ENCODE measurements at regions not wholly inside any gene's neighbourhood (a gene's known extent, or its start where the extent isn't known, plus 50 kb on each side); places are given as distances from the start of the nearest gene placed in this dataset.

DNA sequence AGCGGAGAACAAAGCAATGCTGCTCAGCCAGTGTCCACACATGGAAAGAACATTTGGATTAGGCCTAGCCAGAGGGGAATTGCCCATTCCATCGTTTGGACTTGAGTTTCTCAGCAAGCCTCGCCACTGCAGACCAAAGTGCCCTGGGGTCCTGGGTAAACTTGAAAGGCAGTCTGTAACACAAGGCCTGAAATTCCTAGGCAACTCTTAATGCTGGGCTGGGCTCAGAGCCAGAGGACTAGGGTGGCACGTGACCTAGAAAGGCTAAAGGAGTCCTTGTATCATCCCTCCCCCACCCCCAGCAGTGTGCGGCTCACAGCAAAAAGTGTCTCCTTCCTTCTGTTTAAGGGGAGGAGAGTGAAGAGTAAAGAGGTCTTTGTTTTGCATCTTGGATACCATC, 210.4 kb upstream of the ARX start:
- no peak for DNase-seq (ENCODE audit: extremely low read depth in 1 of 2, low read depth in 1 of 2)

DNA sequence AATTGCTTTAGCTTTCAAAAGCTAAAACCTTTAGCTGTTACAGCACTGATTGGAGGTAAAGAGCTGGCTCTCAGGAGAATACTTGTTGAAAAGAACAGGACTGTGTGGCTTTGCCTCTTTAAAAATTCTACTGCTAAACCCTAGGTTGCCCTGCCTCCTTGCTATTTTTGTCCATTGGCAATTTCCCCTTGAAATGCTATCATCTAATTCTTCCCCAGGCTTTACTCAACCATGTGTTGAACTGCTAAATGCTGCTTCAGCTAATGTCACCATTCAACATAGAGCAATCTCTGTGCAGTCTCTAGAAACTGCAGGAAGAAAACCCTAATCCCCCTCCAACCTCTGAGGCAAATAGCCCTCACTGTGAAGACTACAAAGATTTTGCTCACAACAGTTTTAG, 203.7 kb upstream of the ARX start:
- DNase-seq (ENCODE audit: extremely low read depth in 1 of 2, low read depth in 1 of 2): no peak

DNA sequence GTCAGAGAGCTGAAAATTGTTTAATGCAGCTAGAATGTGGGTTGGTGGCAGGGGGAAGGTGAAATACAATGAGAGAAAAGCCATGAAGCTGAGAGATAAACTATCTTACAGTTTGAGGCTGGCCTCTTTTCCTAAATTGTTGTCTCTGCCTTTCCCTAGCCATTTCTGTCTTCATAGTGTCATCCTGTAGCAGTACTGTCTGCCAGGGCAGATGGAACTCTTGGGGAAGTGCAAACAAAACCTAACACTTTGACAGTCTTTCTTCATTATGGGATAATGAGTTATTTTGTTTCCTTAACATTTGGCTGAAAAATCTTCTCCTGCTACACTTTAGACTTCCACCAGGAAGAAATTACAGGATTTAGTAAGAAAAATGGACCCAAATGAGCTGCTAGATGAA, 197.8 kb upstream of the ARX start:
- DNase-seq (ENCODE audit: extremely low read depth in 1 of 2, low read depth in 1 of 2): no peak

DNA sequence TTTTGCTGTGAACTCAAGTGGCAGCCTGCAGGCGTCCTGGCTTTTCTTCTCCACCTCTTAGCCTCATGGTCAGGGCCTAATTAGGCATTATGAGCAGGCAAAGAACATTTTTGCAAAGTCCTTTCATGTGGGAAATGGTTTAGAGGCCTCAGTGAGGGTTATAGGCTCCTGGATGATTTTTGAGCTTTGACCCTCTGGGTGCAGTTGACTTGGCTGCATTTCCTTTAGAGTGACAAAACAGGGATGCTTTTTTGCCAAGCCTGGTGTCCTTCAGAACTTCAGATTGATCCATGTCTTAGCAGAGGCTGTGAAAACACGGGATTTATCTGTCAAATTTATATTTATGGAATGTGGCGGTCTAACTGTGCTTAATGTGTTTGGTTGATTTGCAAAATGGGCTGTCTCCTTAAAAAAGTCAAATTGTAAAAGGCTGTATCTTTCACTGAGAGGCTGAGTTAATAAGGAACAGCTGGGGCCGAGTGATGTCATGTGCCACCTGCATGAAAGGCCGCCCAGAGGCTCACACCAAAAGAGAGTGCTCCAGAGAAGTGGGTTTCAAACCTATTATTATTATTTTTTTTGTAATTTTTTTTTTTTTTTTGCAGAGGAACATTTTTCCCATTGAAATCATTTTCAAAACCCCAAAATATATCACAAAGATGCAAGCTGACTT, 192.2 kb upstream of the ARX start:
- no peak for DNase-seq (ENCODE audit: extremely low read depth in 1 of 2, low read depth in 1 of 2)

GRCh38 chrX:25206778-25207177, 191.0 kb upstream of the ARX start:
- DNase-seq (ENCODE audit: extremely low read depth in 1 of 2, low read depth in 1 of 2): no peak

- no peak for DNase-seq (ENCODE audit: extremely low read depth in 1 of 2, low read depth in 1 of 2)
These were observed 188.4 kb upstream of the ARX start for GRCh38 chrX:25204182-25204581.

- no peak for DNase-seq (ENCODE audit: extremely low read depth in 1 of 2, low read depth in 1 of 2)
These were observed 187.1 kb upstream of the ARX start for GRCh38 chrX:25202827-25203226.

DNA sequence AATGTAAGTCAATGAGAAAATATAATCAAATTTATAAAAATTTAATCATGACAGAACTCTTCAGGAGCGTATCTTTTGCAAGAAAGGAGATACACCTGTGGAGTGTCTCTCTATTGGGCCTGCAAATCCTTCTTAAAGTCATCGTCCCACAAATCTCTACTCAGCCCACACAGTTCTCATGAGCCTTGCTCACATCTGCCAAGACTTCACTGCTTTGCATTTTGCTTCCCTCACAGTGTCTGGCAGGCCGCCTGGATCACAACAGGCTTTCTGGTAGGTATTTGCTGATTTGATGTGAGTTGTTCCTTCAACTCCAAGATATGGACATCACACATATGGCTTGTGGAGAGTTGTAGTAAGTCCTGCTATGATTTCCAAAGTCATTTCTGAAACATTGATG, 183.1 kb upstream of the ARX start:
- DNase-seq (ENCODE audit: extremely low read depth in 1 of 2, low read depth in 1 of 2): no peak

- DNase-seq (ENCODE audit: extremely low read depth in 1 of 2, low read depth in 1 of 2): no peak
These were observed 182.5 kb upstream of the ARX start for GRCh38 chrX:25198253-25198652.

- no peak for DNase-seq (ENCODE audit: extremely low read depth in 1 of 2, low read depth in 1 of 2)
These were observed 180.5 kb upstream of the ARX start for GRCh38 chrX:25196221-25196620.

DNA sequence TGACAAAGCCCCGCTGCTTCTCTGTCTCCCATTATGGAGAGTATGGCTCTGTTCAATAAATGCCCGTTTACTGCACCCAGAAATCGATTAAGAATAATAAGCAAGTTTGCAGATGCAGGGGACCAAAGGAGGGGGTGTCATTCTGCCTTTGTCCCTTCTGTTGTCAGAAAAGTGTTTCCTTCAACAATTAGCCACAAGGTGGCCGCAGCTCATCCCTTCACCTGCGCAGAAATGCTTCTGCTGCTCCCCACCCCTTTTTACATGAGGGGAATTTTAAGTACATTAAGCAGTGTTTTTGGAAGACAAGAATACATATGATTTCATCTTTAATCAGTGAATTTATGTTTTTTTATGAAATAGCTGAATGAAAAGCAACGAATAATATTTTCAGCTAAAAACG, 175.6 kb upstream of the ARX start:
- DNase-seq (ENCODE audit: extremely low read depth in 1 of 2, low read depth in 1 of 2): no peak

GRCh38 chrX:25181775-25182174, 166.0 kb upstream of the ARX start:
- no peak for DNase-seq (ENCODE audit: extremely low read depth in 1 of 2, low read depth in 1 of 2)

- DNase-seq (ENCODE audit: extremely low read depth in 1 of 2, low read depth in 1 of 2): no peak
These were observed 164.5 kb upstream of the ARX start for GRCh38 chrX:25180242-25180641.

- no peak for DNase-seq (ENCODE audit: extremely low read depth in 1 of 2, low read depth in 1 of 2)
These were observed 162.8 kb upstream of the ARX start for GRCh38 chrX:25178555-25178954.

DNA sequence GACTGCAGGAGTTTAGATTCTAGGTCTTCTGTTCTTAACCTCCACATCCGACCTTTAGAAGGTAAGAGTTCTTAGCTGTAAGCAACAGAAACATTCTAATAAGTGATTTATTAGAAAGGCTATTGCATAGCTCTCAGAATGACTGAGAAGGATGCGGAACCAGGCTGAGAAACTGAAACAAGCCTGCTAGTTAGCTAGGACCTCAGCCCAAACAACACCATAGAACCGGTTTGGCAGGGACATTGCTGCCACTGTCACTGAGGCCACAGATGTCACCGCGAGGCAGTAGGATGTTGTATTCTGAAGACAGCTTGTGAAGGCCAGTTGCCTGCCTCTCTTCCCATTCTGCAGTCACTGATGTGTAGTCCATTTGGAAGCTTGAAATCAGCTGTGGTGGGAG, 160.0 kb upstream of the ARX start:
- no peak for DNase-seq (ENCODE audit: extremely low read depth in 1 of 2, low read depth in 1 of 2)

DNA sequence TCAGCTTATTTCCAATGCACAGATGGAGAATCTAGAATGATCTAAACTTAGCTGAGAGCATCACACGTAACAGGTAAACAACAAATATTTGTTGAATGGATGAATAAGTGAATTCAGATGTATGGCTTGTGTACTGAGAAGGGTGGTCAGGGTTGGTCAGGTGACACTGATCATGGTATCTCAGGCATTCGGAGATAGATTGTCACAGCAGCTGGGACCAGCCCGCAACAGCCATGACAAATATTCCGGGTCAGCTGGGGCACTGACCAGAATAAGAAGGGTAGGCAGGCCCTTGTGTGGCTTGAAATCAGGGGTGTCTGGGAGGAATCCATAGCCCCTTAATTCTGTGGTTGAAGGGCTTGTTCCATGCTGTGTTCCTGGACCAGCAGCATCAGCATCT, 159.4 kb upstream of the ARX start:
- no peak for DNase-seq (ENCODE audit: extremely low read depth in 1 of 2, low read depth in 1 of 2)

DNA sequence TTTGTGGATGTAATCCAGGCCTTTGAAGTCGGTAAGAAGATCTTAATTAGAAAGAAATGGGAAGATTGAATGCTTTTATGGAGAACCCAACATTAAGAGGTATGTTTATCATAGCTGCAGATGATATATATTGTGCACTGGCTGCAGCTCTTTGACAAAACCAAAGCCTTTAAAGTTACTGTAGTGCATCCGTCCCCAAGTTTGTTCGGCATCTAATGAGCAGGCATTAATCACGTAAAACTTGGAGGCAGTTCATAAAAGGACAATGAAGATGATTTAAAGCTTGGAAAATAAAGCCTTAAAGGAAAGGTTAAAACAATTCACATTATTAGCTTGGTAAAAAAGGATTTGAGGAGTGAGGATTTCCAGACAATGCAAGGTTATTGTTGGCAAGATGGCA, 150.8 kb upstream of the ARX start:
- DNase-seq (ENCODE audit: extremely low read depth in 1 of 2, low read depth in 1 of 2): no peak

GRCh38 chrX:25166145-25166544, 150.4 kb upstream of the ARX start:
- no peak for DNase-seq (ENCODE audit: extremely low read depth in 1 of 2, low read depth in 1 of 2)

DNA sequence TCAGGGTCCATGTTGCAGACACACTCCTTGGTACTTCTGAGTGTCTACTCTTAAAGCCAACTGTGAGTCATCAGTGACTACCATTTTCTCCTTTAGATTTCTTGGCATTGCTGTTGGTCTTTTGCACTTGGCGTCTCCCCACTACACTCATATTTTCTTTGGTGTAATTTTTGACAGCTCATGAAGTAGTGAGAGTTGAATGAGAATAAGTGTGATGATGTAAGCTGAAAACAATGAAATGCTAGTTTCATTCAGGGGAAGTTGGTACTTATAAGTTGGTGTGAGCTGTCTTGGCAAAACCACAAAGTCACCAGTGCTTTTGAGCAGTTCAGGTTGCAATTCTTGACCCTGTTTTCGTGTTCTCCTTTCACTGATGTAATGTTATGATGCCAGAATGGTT, 142.9 kb upstream of the ARX start:
- no peak for DNase-seq (ENCODE audit: extremely low read depth in 1 of 2, low read depth in 1 of 2)

DNA sequence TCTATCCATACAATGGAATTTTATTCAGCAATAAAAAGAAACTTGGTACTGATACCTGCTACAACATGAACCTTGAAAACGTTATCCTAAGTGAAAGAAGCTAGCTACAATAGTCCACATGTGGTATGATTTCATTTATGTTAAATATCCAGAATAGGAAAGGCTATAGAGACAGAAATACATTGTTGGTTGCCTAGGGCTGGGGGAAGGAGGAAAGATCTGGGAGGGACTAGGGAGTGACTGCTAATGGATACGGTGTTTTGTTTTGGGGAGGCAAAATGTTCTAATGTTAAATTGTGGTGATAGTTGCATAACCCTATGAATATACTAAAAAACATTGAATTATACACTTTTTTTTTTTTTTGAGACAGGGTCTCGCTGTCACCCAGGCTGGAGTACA, 141.1 kb upstream of the ARX start:
- no peak for DNase-seq (ENCODE audit: extremely low read depth in 1 of 2, low read depth in 1 of 2)

DNA sequence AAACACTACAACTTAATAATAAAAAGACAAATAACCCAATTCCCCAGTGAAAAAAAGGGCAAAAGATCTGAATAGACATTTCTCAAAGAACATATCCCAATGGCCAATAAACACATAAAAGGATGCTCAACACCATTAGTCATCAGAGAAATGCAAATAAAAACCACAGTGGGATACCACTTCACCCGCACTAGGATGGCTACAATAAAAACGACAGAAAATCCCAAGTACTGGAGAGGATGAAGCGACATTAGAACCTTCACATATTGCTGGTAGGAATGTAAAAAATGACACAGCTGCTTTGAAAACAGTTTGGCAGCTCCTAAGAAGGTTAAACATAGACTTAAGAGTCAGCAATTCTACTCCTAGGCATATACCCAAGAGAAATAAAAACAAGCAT, 140.6 kb upstream of the ARX start:
- DNase-seq (ENCODE audit: extremely low read depth in 1 of 2, low read depth in 1 of 2): no peak

DNA sequence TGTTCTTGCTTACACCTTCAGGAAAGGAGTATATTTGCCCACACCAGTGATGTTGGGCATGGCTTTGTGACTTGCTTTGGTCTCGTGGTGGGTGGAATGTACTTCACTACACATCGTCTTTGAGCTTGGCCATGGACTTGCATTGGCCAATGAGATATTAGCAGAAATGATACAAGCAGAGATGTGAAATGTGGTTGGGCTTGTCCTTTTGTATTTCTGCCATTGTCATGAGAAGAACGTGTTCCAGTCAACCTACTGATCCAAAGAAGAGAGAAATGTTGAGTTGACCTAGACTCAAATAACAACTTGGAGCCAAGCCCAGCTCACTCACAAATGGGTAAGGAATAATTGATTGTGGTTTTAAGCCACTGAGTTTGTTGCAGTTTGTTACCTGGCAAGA, 138.4 kb upstream of the ARX start:
- no peak for DNase-seq (ENCODE audit: extremely low read depth in 1 of 2, low read depth in 1 of 2)

GRCh38 chrX:25151749-25152148, 136.0 kb upstream of the ARX start:
- no peak for DNase-seq (ENCODE audit: extremely low read depth in 1 of 2, low read depth in 1 of 2)
